OCI-LY1 (cell line): ENCODE measurements at regions not wholly inside any gene's neighbourhood (a gene's known extent, or its start where the extent isn't known, plus 50 kb on each side); places are given as distances from the start of the nearest gene placed in this dataset.

Experiments
- CTCF ChIP-seq: fragments of 200-600 bp; sonication (generic), shearing (Covaris generic); IDR thresholded peaks from 2 replicates; pipeline ENCODE4 v1.5.1; 2017; ENCODE audit warnings: mild to moderate bottlenecking, antibody characterized with exemption, low read length, moderate library complexity, mixed read lengths
- EZH2 ChIP-seq: fragments of 200-600 bp; sonication (generic), shearing (Covaris generic); IDR thresholded peaks from 2 replicates; pipeline ENCODE4 v1.8.0; 2017; ENCODE audit warnings: borderline replicate concordance, mixed run types, mild to moderate bottlenecking, antibody characterized with exemption, low read length, moderate library complexity, mixed read lengths

GRCh38 chr3:181333394-181333793 is 343.9 kb upstream of the DNAJC19 start:
- TF ChIP-seq CTCF (no peak), EZH2 (no peak)
